ENCODE measurements at regions not wholly inside any gene's neighbourhood (a gene's known extent, or its start where the extent isn't known, plus 50 kb on each side); places are given as distances from the start of the nearest gene placed in this dataset.

- TF ChIP-seq EGR2 (tag by site-specific recombination; IDR thresholded peaks at IDR 0.05; ENCODE audit: low read depth) (no peak), ZNF175 (tag by site-specific recombination; IDR thresholded peaks at IDR 0.05) (no peak), CTCF (tag by site-specific recombination; IDR thresholded peaks at IDR 0.05) (no peak), ZNF707 (tag by site-specific recombination; IDR thresholded peaks at IDR 0.05) (no peak), GLI2 (tag by site-specific recombination; IDR thresholded peaks at IDR 0.05; ENCODE audit: borderline replicate concordance, low read depth) (no peak), GFI1B (tag by site-specific recombination; IDR thresholded peaks at IDR 0.05) (no peak), REST (tag by site-specific recombination; IDR thresholded peaks at IDR 0.05) (no peak), ZNF274 (IDR thresholded peaks at IDR 0.05; ENCODE audit: low read length) (no peak), ZNF274 (tag by site-specific recombination; IDR thresholded peaks at IDR 0.05; ENCODE audit: borderline replicate concordance) (no peak), ZNF558 (tag by site-specific recombination; IDR thresholded peaks at IDR 0.05) (no peak), PRDM4 (tag by site-specific recombination; IDR thresholded peaks at IDR 0.05) (no peak), ZNF214 (tag by site-specific recombination; IDR thresholded peaks at IDR 0.05; ENCODE audit: borderline replicate concordance) (no peak)
These were observed 912.2 kb upstream of the ADGRB3 start for GRCh38 chr6:67722861-67723261.

Measured in HEK293 (cell line).